Ishikawa (cell line): ENCODE measurements at regions not wholly inside any gene's neighbourhood (a gene's known extent, or its start where the extent isn't known, plus 50 kb on each side); places are given as distances from the start of the nearest gene placed in this dataset.

Source experiments
- CEBPB ChIP-seq: IDR thresholded peaks from 2 replicates; pipeline ENCODE4 v1.6.1; 2012
- CREB1 ChIP-seq: IDR thresholded peaks from 2 replicates; pipeline ENCODE4 v1.6.1; 2012; ENCODE audit warnings: low read depth
- EGR1 ChIP-seq: IDR thresholded peaks from 2 replicates; pipeline ENCODE4 v1.6.1; 2012
- EP300 ChIP-seq: IDR thresholded peaks from 2 replicates; pipeline ENCODE4 v1.6.1; 2012; ENCODE audit warnings: borderline replicate concordance
- FOXM1 ChIP-seq: IDR thresholded peaks from 2 replicates; pipeline ENCODE4 v1.6.1; 2012; ENCODE audit warnings: low read depth, borderline replicate concordance
- MAX ChIP-seq: IDR thresholded peaks from 2 replicates; pipeline ENCODE4 v1.6.1; 2012
- NFIC ChIP-seq: IDR thresholded peaks from 2 replicates; pipeline ENCODE4 v1.6.1; 2012
- RAD21 ChIP-seq: IDR thresholded peaks from 2 replicates; pipeline ENCODE4 v1.6.1; 2012; ENCODE audit warnings: low read depth
- REST ChIP-seq: IDR thresholded peaks from 2 replicates; pipeline ENCODE4 v1.6.1; 2012; ENCODE audit warnings: low read depth, mild to moderate bottlenecking
- TAF1 ChIP-seq: IDR thresholded peaks from 2 replicates; pipeline ENCODE4 v1.6.1; 2012; ENCODE audit warnings: low read depth, mild to moderate bottlenecking
- TCF12 ChIP-seq: IDR thresholded peaks from 2 replicates; pipeline ENCODE4 v1.6.1; 2012; ENCODE audit warnings: low read depth
- YY1 ChIP-seq: IDR thresholded peaks from 2 replicates; pipeline ENCODE4 v1.6.1; 2012; ENCODE audit warnings: low read depth
- ZBTB7A ChIP-seq: IDR thresholded peaks from 2 replicates; pipeline ENCODE4 v1.6.1; 2012; ENCODE audit warnings: low read depth
- TF ChIP-seq, protein P1 (sequence below): IDR thresholded peaks from 2 replicates; pipeline ENCODE4 v1.6.1; 2012

DNA sequence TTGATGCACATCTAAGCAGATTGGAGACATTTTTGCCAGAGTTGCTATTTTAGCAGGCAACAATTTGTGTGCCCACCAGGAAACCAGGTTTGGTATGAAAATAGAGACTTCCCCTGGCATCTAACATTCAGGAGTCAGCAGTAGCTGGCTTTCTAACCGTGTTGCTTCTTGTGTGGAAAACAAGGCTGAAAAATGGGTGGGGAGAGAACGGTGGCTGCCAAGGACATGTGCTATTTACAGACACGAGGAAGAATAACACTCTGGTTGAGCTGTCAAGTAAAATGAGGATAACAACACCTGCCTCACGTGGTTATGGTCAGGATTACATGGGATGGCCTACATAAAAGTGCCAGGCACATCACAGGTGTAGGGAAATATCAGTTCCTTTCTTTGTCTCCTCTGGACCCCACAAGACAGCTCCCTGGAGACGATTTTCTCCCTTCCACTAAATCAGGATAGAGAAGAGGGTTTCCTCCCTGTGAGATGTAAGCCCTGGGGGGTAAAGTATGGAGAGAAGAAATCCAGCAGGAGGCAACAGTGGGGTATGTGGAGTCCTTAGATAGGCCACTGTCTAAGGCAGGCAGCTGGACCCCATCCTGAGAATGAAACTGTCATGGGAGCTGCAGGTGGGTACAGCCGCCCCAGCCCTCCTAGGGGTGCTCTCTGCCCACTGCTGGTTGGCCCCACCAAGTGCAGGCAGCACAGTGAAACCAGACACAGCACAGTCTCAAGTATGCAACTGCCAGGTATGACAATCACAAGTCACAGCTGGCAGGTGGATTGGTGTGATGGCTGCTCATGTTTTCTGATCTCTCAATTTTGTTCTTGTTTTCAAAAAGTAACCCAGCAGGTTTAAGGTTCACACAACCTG is 80.3 kb downstream of the TENT5C start:
- TF ChIP-seq YY1 = no peak
- TF ChIP-seq NFIC = no peak
- no peak for TF ChIP-seq CEBPB
- TF ChIP-seq REST = no peak
- no peak for TF ChIP-seq FOXM1
- TF ChIP-seq RAD21 = no peak
- no peak for TF ChIP-seq EP300
- TF ChIP-seq TAF1 = no peak
- TF ChIP-seq ZBTB7A = no peak
- no peak for TF ChIP-seq MAX
- TF ChIP-seq, protein P1, sequence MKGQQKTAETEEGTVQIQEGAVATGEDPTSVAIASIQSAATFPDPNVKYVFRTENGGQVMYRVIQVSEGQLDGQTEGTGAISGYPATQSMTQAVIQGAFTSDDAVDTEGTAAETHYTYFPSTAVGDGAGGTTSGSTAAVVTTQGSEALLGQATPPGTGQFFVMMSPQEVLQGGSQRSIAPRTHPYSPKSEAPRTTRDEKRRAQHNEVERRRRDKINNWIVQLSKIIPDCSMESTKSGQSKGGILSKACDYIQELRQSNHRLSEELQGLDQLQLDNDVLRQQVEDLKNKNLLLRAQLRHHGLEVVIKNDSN = no peak
- TF ChIP-seq EGR1 = no peak
- TF ChIP-seq CREB1 = no peak
- no peak for TF ChIP-seq TCF12
